ENCODE measurements at regions not wholly inside any gene's neighbourhood (a gene's known extent, or its start where the extent isn't known, plus 50 kb on each side); places are given as distances from the start of the nearest gene placed in this dataset.

- Mint-ChIP-seq H3K36me3 (ENCODE audit: low read depth) (peaks cover 9% of the 10 kb centered on the region), H3K27me3 (ENCODE audit: low read depth) (peaks cover 33% of the 10 kb centered on the region), H3K4me1 (ENCODE audit: low read depth) (no peaks in the 10 kb centered on the region), H3K4me3 (ENCODE audit: unreplicated experiment) (no peak overlapping the region), H3K27ac (ENCODE audit: unreplicated experiment) (no peak overlapping the region), H3K9me3 (ENCODE audit: low read depth) (peaks cover 16% of the 10 kb centered on the region)
- TF ChIP-seq CTCF (IDR thresholded peaks at IDR 0.05) = no peak
- no peak for DNase-seq (ENCODE audit: low spot score)
Observed at GRCh38 chr5:169398515-169398914, 97.6 kb upstream of the SLIT3 start.

- no peak for DNase-seq (ENCODE audit: low spot score)
- H3K9me3 Mint-ChIP-seq (ENCODE audit: low read depth) = peaks cover 16% of the 10 kb centered on the region
- H3K36me3 Mint-ChIP-seq (ENCODE audit: low read depth) = peaks cover 5% of the 10 kb centered on the region
- H3K4me3 Mint-ChIP-seq (ENCODE audit: unreplicated experiment) = no peak overlapping the region
- H3K4me1 Mint-ChIP-seq (ENCODE audit: low read depth) = no peaks in the 10 kb centered on the region
- H3K27ac Mint-ChIP-seq (ENCODE audit: unreplicated experiment) = no peak overlapping the region
- H3K27me3 Mint-ChIP-seq (ENCODE audit: low read depth) = peaks cover 45% of the 10 kb centered on the region
- TF ChIP-seq CTCF (IDR thresholded peaks at IDR 0.05) = no peak
Observed at GRCh38 chr5:169395136-169395535, 94.2 kb upstream of the SLIT3 start.

GRCh38 chr5:169394371-169394770, 93.4 kb upstream of the SLIT3 start:
- Mint-ChIP-seq H3K27ac (ENCODE audit: unreplicated experiment) (no peak overlapping the region), H3K36me3 (ENCODE audit: low read depth) (peaks cover 5% of the 10 kb centered on the region), H3K4me1 (ENCODE audit: low read depth) (no peaks in the 10 kb centered on the region), H3K27me3 (ENCODE audit: low read depth) (peaks cover 41% of the 10 kb centered on the region), H3K9me3 (ENCODE audit: low read depth) (peaks cover 16% of the 10 kb centered on the region), H3K4me3 (ENCODE audit: unreplicated experiment) (no peak overlapping the region)
- DNase-seq (ENCODE audit: low spot score) = no peak
- no peak for TF ChIP-seq CTCF (IDR thresholded peaks at IDR 0.05)

GRCh38 chr5:169393907-169394306, 93.0 kb upstream of the SLIT3 start:
- H3K36me3 Mint-ChIP-seq (ENCODE audit: low read depth) = peaks cover 5% of the 10 kb centered on the region
- H3K9me3 Mint-ChIP-seq (ENCODE audit: low read depth) = peaks cover 15% of the 10 kb centered on the region
- TF ChIP-seq CTCF (IDR thresholded peaks at IDR 0.05) = no peak
- peaks cover 41% of the 10 kb centered on the region for H3K27me3 Mint-ChIP-seq (ENCODE audit: low read depth)
- no peak for DNase-seq (ENCODE audit: low spot score)
- H3K27ac Mint-ChIP-seq (ENCODE audit: unreplicated experiment) = no peak overlapping the region
- no peaks in the 10 kb centered on the region for H3K4me1 Mint-ChIP-seq (ENCODE audit: low read depth)
- H3K4me3 Mint-ChIP-seq (ENCODE audit: unreplicated experiment) = no peak overlapping the region

GRCh38 chr5:169390265-169390664, 89.3 kb upstream of the SLIT3 start:
- Mint-ChIP-seq H3K27me3 (ENCODE audit: low read depth) (peaks cover 36% of the 10 kb centered on the region), H3K4me1 (ENCODE audit: low read depth) (no peaks in the 10 kb centered on the region), H3K27ac (ENCODE audit: unreplicated experiment) (no peak overlapping the region), H3K4me3 (ENCODE audit: unreplicated experiment) (no peak overlapping the region), H3K9me3 (ENCODE audit: low read depth) (peaks cover 3% of the 10 kb centered on the region), H3K36me3 (ENCODE audit: low read depth) (no peaks in the 10 kb centered on the region)
- no peak for DNase-seq (ENCODE audit: low spot score)
- no peak for TF ChIP-seq CTCF (IDR thresholded peaks at IDR 0.05)
